GM18873 (cell line): ENCODE measurements at regions not wholly inside any gene's neighbourhood (a gene's known extent, or its start where the extent isn't known, plus 50 kb on each side); places are given as distances from the start of the nearest gene placed in this dataset.
"Not testable (repeated sequence)": the region's sequence is repeated elsewhere in the genome, so short reads cannot be mapped to it uniquely, and the experiment has no call there.

Experiments
- ATAC-seq: cut with Tn5 transposase; IDR thresholded peaks from one replicate; pipeline ENCODE4 v1.9.1; 2021; ENCODE audit warnings: mild to moderate bottlenecking, moderate library complexity, moderate number of reproducible peaks; ENCODE audit not compliant: unreplicated experiment, low FRiP score

GRCh38 chrX:39258331-39258730 lies 457.1 kb downstream of the MID1IP1 start:
- no peak for ATAC-seq

GRCh38 chrX:39260965-39261364 lies 459.7 kb downstream of the MID1IP1 start:
- no peak for ATAC-seq

GRCh38 chrX:39261446-39262147 lies 460.3 kb downstream of the MID1IP1 start:
- ATAC-seq = no peak

- no peak for ATAC-seq
Measured at GRCh38 chrX:39262641-39263040, 461.4 kb downstream of the MID1IP1 start.

- no peak for ATAC-seq
Measured at GRCh38 chrX:39264023-39264422, 462.8 kb downstream of the MID1IP1 start.

GRCh38 chrX:39267176-39267575 lies 465.9 kb downstream of the MID1IP1 start:
- ATAC-seq = no peak

- no peak for ATAC-seq
Measured at GRCh38 chrX:39268207-39268606, 466.9 kb downstream of the MID1IP1 start.

GRCh38 chrX:39275500-39276068 lies 474.3 kb downstream of the MID1IP1 start:
- no peak for ATAC-seq

- not testable (repeated sequence) for ATAC-seq
Measured at GRCh38 chrX:39277685-39278390, 476.6 kb downstream of the MID1IP1 start.

GRCh38 chrX:39283239-39283638 lies 482.0 kb downstream of the MID1IP1 start:
- ATAC-seq = no peak

GRCh38 chrX:39288592-39288991 lies 487.3 kb downstream of the MID1IP1 start:
- ATAC-seq = no peak

- ATAC-seq = no peak
Measured at GRCh38 chrX:39289827-39290226, 488.6 kb downstream of the MID1IP1 start.

GRCh38 chrX:39293203-39293602 lies 491.9 kb downstream of the MID1IP1 start:
- no peak for ATAC-seq

- ATAC-seq = no peak
Measured at GRCh38 chrX:39296472-39296871, 495.2 kb downstream of the MID1IP1 start.

- ATAC-seq = no peak
Measured at GRCh38 chrX:39298821-39299220, 497.6 kb downstream of the MID1IP1 start.

- ATAC-seq = no peak
Measured at GRCh38 chrX:39299615-39300014, 498.4 kb downstream of the MID1IP1 start.

- no peak for ATAC-seq
Measured at GRCh38 chrX:39301036-39301435, 499.8 kb downstream of the MID1IP1 start.

GRCh38 chrX:39302838-39303237 lies 501.6 kb downstream of the MID1IP1 start:
- ATAC-seq = no peak

- ATAC-seq = no peak
Measured at GRCh38 chrX:39304746-39305145, 503.5 kb downstream of the MID1IP1 start.

- ATAC-seq = no peak
Measured at GRCh38 chrX:39307488-39307887, 506.2 kb downstream of the MID1IP1 start.

- ATAC-seq = no peak
Measured at GRCh38 chrX:39308126-39308525, 506.9 kb downstream of the MID1IP1 start.
